Keratinocyte (primary cell): ENCODE measurements at regions not wholly inside any gene's neighbourhood (a gene's known extent, or its start where the extent isn't known, plus 50 kb on each side); places are given as distances from the start of the nearest gene placed in this dataset.

ENCODE experiments used
- CTCF ChIP-seq, 3 experiments: IDR thresholded peaks in 1 of 3; conservative IDR thresholded peaks in 1 of 3; optimal IDR thresholded peaks in 1 of 3; 2 replicates in 2 of 3; 3 replicates in 1 of 3; pipeline versions ENCODE3 to v1.5.1; 2011; ENCODE audit warnings: low read length in 3 of 3, mild to moderate bottlenecking in 3 of 3, moderate library complexity in 2 of 3, control low read depth in 1 of 3, inconsistent platforms in 1 of 3; ENCODE audit not compliant: insufficient read depth in 2 of 3; ENCODE audit errors: extremely low read depth in 1 of 3
- EZH2 ChIP-seq: IDR thresholded peaks from one replicate; pipeline ENCODE4 v1.6.1; 2012; ENCODE audit warnings: inconsistent platforms, mild to moderate bottlenecking, low read length, moderate library complexity

DNA sequence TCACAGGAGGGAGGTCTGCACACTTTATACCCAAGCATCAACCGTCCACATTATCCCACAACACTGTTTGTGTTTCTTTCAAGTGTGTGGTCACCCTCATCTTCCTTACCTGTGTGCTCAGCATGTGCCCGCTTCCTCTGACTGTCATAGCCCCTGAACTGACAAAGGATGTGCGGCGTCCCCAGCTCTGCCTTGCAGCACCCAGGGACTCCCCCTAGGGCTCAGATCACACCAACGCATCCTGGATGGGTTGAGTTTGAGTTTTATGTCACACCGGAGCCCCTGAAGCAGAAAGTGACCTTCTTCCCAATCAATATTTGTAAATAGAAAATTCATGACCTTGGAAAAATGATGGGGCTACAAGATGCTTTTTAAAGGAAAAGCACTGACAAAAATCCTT, 770.7 kb upstream of the TMEM132C start:
- TF ChIP-seq CTCF (optimal IDR thresholded peaks at IDR 0.05 in 1 of 3, IDR thresholded peaks at IDR 0.05 in 1 of 3, conservative IDR thresholded peaks at IDR 0.05 in 1 of 3; ENCODE audit: extremely low read depth in 1 of 3, insufficient read depth in 2 of 3, low read length in 3 of 3) (no peak), EZH2 (no peak)
